DOHH2 (cell line): ENCODE measurements at regions not wholly inside any gene's neighbourhood (a gene's known extent, or its start where the extent isn't known, plus 50 kb on each side); places are given as distances from the start of the nearest gene placed in this dataset.

ENCODE experiments used
- H3F3A ChIP-seq: fragments of 200-600 bp; sonication (generic), shearing (Covaris generic); 2 replicates; pipeline ENCODE4 v1.6.0; 2016; ENCODE audit warnings: antibody characterized with exemption, mild to moderate bottlenecking; ENCODE audit not compliant: control insufficient read depth, insufficient read depth
- H3K27ac ChIP-seq: fragments of 200-600 bp; sonication (generic); 2 replicates; pipeline ENCODE4 v1.5.1; 2014; ENCODE audit warnings: low read depth, mild to moderate bottlenecking, low read length, moderate library complexity
- H3K27me3 ChIP-seq: fragments of 200-600 bp; sonication (generic); 2 replicates; pipeline ENCODE4 v1.6.1; 2014; ENCODE audit warnings: mild to moderate bottlenecking, low read length, mixed read lengths; ENCODE audit not compliant: control insufficient read depth
- H3K36me3 ChIP-seq: fragments of 200-600 bp; sonication (generic); 2 replicates; pipeline ENCODE4 v1.6.1; 2014; ENCODE audit warnings: mild to moderate bottlenecking, low read length, moderate library complexity, mixed read lengths; ENCODE audit not compliant: control insufficient read depth
- H3K4me1 ChIP-seq: fragments of 200-600 bp; sonication (generic); 2 replicates; pipeline ENCODE4 v1.6.1; 2014; ENCODE audit warnings: mild to moderate bottlenecking, low read length, mixed read lengths; ENCODE audit not compliant: control insufficient read depth
- H3K4me2 ChIP-seq: fragments of 200-600 bp; sonication (generic); 2 replicates; pipeline ENCODE4 v1.6.0; 2014; ENCODE audit warnings: mild to moderate bottlenecking, low read length, moderate library complexity
- H3K4me3 ChIP-seq: fragments of 200-600 bp; sonication (generic); 2 replicates; pipeline ENCODE4 v1.5.1; 2014; ENCODE audit warnings: mild to moderate bottlenecking, low read length, mixed read lengths
- H3K79me2 ChIP-seq: fragments of 200-600 bp; sonication (generic); 2 replicates; pipeline ENCODE4 v1.6.1; 2014; ENCODE audit warnings: mild to moderate bottlenecking, low read length, mixed read lengths; ENCODE audit not compliant: control insufficient read depth
- H3K9me2 ChIP-seq: fragments of 200-600 bp; sonication (generic); replicated peaks from 2 replicates; pipeline ENCODE4 v1.6.1; 2014; ENCODE audit warnings: mild to moderate bottlenecking, low read length, mixed read lengths; ENCODE audit not compliant: control insufficient read depth
- H3K9me3 ChIP-seq: fragments of 200-600 bp; sonication (generic); 2 replicates; pipeline ENCODE4 v1.6.1; 2014; ENCODE audit warnings: antibody characterized with exemption, low read length, mixed read lengths; ENCODE audit not compliant: control insufficient read depth, insufficient read depth
- H4K20me1 ChIP-seq: fragments of 200-600 bp; sonication (generic); 2 replicates; pipeline ENCODE4 v1.6.0; 2014; ENCODE audit warnings: low read depth, mild to moderate bottlenecking, antibody characterized with exemption, low read length, moderate library complexity; ENCODE audit not compliant: control insufficient read depth, insufficient read depth
- EZH2phosphoT487 ChIP-seq: fragments of 200-600 bp; sonication (generic); IDR thresholded peaks from 2 replicates; pipeline ENCODE4 v1.6.1; 2017; ENCODE audit warnings: borderline replicate concordance, mild to moderate bottlenecking, antibody characterized with exemption, low read length, moderate library complexity, mixed read lengths
- TF ChIP-seq, protein P1 (sequence below): fragments of 200-600 bp; sonication (generic); IDR thresholded peaks from one replicate; pipeline ENCODE4 v1.5.1; 2014; ENCODE audit warnings: antibody characterized with exemption, mild to moderate bottlenecking, low read depth, low read length; ENCODE audit not compliant: poor library complexity, severe bottlenecking

DNA sequence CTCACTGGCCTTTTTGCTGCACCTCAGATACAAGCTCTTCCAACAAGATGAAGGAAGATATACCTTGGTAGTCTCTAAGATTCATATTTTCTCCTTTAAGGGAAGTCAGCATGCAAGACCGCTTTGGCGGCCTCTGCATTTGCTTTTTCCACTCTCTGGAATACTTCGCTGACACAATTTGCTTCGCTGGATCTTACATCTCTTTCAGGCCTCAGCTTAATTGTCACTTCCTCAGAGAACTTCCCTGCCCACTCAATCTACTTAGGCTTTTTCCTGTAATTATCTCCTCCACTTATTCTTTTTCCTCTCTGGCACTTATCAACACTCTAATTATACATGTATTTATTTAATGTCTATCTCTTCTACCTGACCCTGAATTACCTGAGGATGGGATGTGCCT is 1131.1 kb upstream of the WWC1 start:
- no peak overlapping the region for H3K27ac ChIP-seq
- no peaks in the 10 kb centered on the region for H3K36me3 ChIP-seq
- H3K9me2 ChIP-seq: no peaks in the 10 kb centered on the region
- H3K9me3 ChIP-seq: no peaks in the 10 kb centered on the region
- no peak overlapping the region for H3K4me2 ChIP-seq
- no peaks in the 10 kb centered on the region for H4K20me1 ChIP-seq
- H3F3A ChIP-seq: no peaks in the 10 kb centered on the region
- H3K27me3 ChIP-seq: no peaks in the 10 kb centered on the region
- H3K4me3 ChIP-seq: no peak overlapping the region
- H3K79me2 ChIP-seq: no peaks in the 10 kb centered on the region
- no peaks in the 10 kb centered on the region for H3K4me1 ChIP-seq
- TF ChIP-seq EZH2phosphoT487: no peak
- TF ChIP-seq, protein P1, sequence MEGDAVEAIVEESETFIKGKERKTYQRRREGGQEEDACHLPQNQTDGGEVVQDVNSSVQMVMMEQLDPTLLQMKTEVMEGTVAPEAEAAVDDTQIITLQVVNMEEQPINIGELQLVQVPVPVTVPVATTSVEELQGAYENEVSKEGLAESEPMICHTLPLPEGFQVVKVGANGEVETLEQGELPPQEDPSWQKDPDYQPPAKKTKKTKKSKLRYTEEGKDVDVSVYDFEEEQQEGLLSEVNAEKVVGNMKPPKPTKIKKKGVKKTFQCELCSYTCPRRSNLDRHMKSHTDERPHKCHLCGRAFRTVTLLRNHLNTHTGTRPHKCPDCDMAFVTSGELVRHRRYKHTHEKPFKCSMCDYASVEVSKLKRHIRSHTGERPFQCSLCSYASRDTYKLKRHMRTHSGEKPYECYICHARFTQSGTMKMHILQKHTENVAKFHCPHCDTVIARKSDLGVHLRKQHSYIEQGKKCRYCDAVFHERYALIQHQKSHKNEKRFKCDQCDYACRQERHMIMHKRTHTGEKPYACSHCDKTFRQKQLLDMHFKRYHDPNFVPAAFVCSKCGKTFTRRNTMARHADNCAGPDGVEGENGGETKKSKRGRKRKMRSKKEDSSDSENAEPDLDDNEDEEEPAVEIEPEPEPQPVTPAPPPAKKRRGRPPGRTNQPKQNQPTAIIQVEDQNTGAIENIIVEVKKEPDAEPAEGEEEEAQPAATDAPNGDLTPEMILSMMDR: no peak

GRCh38 chr5:167166696-167167095 is 1124.7 kb upstream of the WWC1 start:
- no peaks in the 10 kb centered on the region for H3K9me3 ChIP-seq
- H4K20me1 ChIP-seq: no peaks in the 10 kb centered on the region

DNA sequence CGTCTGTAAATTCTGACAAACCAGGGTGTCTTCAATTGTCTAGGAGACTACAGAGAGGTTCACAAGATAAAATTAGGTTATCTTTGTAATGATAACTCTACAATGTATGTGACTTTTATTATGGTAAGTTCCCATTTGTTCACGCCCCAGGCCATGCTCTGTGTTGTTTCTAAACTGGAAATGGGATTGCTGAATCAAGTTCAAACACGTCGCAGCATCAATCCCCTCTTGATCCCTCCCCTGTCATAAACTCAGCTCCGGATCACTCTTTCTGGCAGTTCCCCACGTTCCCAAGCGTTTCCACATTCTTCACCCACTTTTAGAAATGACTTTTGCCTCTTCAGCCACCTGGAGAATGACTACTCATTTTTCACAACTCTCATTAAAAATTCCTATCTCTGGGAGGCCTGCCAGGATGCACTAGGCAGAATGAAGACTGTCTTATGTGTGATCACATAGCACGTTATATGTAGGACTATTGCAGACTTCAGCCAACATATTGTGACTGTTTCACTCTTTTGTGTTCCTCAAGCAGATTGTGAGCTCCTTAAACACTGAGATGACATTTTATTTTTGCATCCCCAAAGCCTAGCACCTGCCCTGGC is 1124.2 kb upstream of the WWC1 start:
- no peaks in the 10 kb centered on the region for H4K20me1 ChIP-seq
- TF ChIP-seq EZH2phosphoT487: no peak
- TF ChIP-seq, protein P1: no peak
- H3K79me2 ChIP-seq: no peaks in the 10 kb centered on the region
- H3K27me3 ChIP-seq: no peaks in the 10 kb centered on the region
- no peak overlapping the region for H3K4me2 ChIP-seq
- no peaks in the 10 kb centered on the region for H3K9me2 ChIP-seq
- H3K4me1 ChIP-seq: no peaks in the 10 kb centered on the region
- no peak overlapping the region for H3K27ac ChIP-seq
- H3K36me3 ChIP-seq: no peaks in the 10 kb centered on the region
- H3F3A ChIP-seq: no peaks in the 10 kb centered on the region
- no peak overlapping the region for H3K4me3 ChIP-seq
- H3K9me3 ChIP-seq: no peaks in the 10 kb centered on the region

More at GRCh38 chr5:167166696-167167095, 1124.7 kb upstream of the WWC1 start:
- no peak overlapping the region for H3K27ac ChIP-seq
- no peak for TF ChIP-seq EZH2phosphoT487
- TF ChIP-seq, protein P1: no peak
- H3K36me3 ChIP-seq: no peaks in the 10 kb centered on the region
- H3K27me3 ChIP-seq: no peaks in the 10 kb centered on the region
- no peaks in the 10 kb centered on the region for H3F3A ChIP-seq
- no peaks in the 10 kb centered on the region for H3K9me2 ChIP-seq
- H3K4me3 ChIP-seq: no peak overlapping the region
- H3K79me2 ChIP-seq: no peaks in the 10 kb centered on the region
- no peaks in the 10 kb centered on the region for H3K4me1 ChIP-seq
- H3K4me2 ChIP-seq: no peak overlapping the region
